ENCODE measurements at regions not wholly inside any gene's neighbourhood (a gene's known extent, or its start where the extent isn't known, plus 50 kb on each side); places are given as distances from the start of the nearest gene placed in this dataset.

GRCh38 chr1:80846966-80847365, 953.8 kb upstream of the ADGRL2 start:
- ATAC-seq (no peak), DNase-seq (ENCODE audit: low spot score in 2 of 2) (no peak)
- peaks cover under 1 to 6% of the 10 kb centered on the region in 2 donors for H3K9me3 Mint-ChIP-seq
- H3K36me3 Mint-ChIP-seq: no peaks in the 10 kb centered on the region
- H3K27ac Mint-ChIP-seq: no peak overlapping the region

DNA sequence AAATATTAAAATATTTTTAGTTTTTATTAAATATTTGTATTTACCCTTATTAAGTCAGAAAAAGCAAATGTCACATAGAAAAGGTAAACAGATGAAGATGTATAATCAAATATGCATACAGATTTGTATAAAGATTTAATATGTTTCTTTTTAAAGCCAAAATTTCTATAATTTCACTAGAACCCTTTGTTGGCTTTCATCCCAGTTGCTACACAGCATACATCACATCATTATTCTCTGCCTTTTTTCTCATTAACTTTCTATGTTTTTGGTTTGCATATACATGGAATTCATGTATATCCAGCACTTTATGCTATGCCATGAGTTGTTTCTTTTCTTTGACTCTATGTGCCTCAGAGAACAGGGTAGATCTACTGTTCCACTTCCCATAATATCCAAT, 957.9 kb upstream of the ADGRL2 start:
- H3K27ac Mint-ChIP-seq: no peak overlapping the region
- DNase-seq (ENCODE audit: low spot score in 2 of 2) (no peak), ATAC-seq (no peak)
- H3K36me3 Mint-ChIP-seq: no peaks in the 10 kb centered on the region
- peaks cover 22 to 24% of the 10 kb centered on the region in 2 donors for H3K9me3 Mint-ChIP-seq

DNA sequence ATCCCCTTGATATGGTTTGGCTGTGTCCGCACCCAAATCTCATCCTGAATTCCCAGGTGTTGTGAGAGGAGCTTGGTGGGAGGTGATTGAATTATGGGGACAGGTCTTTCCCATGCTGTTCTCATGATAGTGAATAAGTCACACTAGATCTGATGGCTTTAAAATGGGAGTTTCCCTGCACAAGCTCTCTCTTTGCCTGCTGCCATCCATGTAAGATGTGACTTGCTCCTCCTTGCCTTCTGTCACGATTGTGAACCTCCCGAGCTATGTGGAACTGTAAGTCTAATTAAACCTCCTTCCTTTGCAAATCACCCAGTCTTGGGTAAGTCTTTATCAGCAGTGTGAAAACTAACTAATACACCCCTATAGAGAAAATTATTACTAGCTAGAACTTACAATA, 959.5 kb upstream of the ADGRL2 start:
- H3K9me3 Mint-ChIP-seq: peaks cover 25 to 26% of the 10 kb centered on the region in 2 donors
- no peaks in the 10 kb centered on the region for H3K36me3 Mint-ChIP-seq
- H3K27ac Mint-ChIP-seq: no peak overlapping the region
- DNase-seq (ENCODE audit: low spot score in 2 of 2): no peak
- ATAC-seq: no peak

DNA sequence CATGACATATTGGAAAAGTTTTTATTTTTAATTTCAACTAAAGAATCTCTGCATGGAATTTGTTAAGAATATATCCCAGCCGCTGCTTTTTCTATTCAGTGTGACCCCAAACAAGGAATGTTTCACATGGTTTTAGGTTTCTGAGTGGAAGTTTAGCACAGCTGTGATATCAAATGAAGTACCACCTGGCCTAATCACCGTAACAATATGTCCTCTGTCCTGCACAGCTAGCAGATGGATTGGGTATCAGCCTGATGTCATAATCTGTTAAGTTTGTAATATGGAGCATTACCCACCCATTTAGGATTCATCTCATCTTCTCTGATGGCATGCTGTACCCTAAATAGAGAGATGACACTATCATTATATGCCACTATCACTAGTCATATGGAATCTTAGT, 963.7 kb upstream of the ADGRL2 start:
- H3K36me3 Mint-ChIP-seq: no peaks in the 10 kb centered on the region
- ATAC-seq (no peak), DNase-seq (ENCODE audit: low spot score in 2 of 2) (no peak)

DNA sequence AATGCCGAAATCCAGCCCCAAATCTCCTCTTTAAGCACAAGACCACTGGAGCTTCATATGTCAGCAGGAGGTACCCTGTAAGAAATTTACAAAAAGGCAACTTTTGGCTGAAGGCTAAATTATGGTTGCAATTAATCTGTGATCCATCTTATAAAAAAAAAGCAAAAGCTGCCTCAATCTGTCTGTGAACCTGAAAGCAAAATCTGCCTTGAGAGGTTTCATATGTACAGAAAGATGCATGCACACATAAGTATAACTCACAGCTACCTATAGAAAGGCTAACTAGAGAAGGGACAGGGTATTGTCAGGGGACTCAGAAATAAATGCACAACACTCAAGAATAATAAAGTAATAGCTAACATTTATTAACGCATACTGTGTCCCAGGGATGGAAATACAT, 964.2 kb upstream of the ADGRL2 start:
- Mint-ChIP-seq H3K36me3 (no peaks in the 10 kb centered on the region), H3K27ac (no peak overlapping the region), H3K9me3 (peaks cover 16 to 20% of the 10 kb centered on the region in 2 donors)
- DNase-seq (ENCODE audit: low spot score in 2 of 2) (no peak), ATAC-seq (no peak)

More for the DNA sequence above, 963.7 kb upstream of the ADGRL2 start:
- H3K27ac Mint-ChIP-seq: no peak overlapping the region
- H3K9me3 Mint-ChIP-seq: peaks cover 20 to 25% of the 10 kb centered on the region in 2 donors

- no peak overlapping the region for H3K27ac Mint-ChIP-seq
- ATAC-seq (no peak), DNase-seq (ENCODE audit: low spot score in 2 of 2) (no peak)
- H3K9me3 Mint-ChIP-seq: peaks cover 4 to 7% of the 10 kb centered on the region in 2 donors
- no peaks in the 10 kb centered on the region for H3K36me3 Mint-ChIP-seq
These were observed 973.1 kb upstream of the ADGRL2 start for GRCh38 chr1:80827666-80828065.

GRCh38 chr1:80825067-80825466, 975.7 kb upstream of the ADGRL2 start:
- H3K9me3 Mint-ChIP-seq: peaks cover 4 to 7% of the 10 kb centered on the region in 2 donors
- DNase-seq (ENCODE audit: low spot score in 2 of 2): no peak
- ATAC-seq: no peak
- no peaks in the 10 kb centered on the region for H3K36me3 Mint-ChIP-seq
- no peak overlapping the region for H3K27ac Mint-ChIP-seq

DNA sequence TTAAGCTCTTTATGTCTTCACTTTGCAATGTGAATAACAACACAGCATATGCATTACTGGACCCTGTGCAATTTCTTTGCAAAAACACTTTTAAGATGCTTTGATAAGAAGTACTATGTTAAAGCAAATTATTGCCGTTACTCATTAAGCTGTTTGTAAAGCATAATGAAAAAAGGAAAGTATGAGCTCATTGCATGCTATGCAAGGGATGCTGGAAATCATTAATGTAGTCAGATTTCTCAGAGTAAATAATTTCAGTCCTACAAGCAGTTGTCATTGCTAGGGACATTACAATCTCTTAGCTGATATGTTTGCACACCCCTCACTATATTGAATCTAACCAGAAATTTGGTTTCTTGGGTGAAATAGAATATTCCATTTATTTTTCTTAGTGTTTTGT, 982.5 kb upstream of the ADGRL2 start:
- no peak for ATAC-seq
- DNase-seq (ENCODE audit: low spot score in 2 of 2): no peak
- no peaks in the 10 kb centered on the region for H3K36me3 Mint-ChIP-seq
- H3K27ac Mint-ChIP-seq: no peak overlapping the region
- H3K9me3 Mint-ChIP-seq: peaks cover 3 to 6% of the 10 kb centered on the region in 2 donors

DNA sequence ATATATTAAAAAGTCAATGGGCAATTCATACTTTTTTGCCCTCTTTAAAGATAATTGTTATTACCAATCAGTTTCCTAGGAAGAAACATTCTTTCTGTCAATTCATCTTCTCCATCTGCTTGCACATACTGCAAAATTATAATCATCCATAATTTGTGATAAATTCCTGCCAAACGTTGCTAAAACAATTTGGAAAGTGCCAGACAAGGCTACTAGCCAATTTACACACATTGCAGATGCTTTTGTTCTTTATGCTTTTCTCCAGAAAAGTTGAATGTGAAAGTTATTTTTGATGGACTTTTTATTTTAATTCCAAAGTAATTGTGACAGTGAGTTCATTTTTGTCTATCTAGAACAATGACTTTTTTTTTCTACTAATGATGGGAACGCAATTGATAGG, 992.8 kb upstream of the ADGRL2 start:
- H3K9me3 Mint-ChIP-seq: peaks cover 11 to 28% of the 10 kb centered on the region in 2 donors
- no peak overlapping the region for H3K27ac Mint-ChIP-seq
- H3K36me3 Mint-ChIP-seq: no peaks in the 10 kb centered on the region
- ATAC-seq (no peak), DNase-seq (ENCODE audit: low spot score in 2 of 2) (no peak)

DNA sequence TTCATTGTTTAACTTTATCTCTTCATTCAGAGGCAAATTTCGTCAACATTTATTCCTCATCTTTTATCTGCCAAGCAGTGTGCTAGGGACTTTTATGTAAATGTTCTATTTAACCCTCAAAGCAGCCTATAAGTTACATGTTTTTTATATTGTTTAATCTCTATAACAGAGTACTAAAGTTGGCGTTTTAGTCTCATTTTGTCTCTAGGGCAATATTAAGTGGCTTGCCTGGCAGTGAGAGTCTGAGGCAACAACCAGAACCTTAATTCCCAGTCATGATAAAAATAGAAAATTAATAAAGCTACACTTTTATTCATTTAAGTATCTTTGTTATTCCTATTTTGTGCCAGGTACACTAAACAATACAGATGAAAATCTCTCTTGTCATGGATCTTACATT, 994.3 kb upstream of the ADGRL2 start:
- H3K9me3 Mint-ChIP-seq: peaks cover 11 to 27% of the 10 kb centered on the region in 2 donors
- DNase-seq (ENCODE audit: low spot score in 2 of 2) (no peak), ATAC-seq (no peak)
- no peak overlapping the region for H3K27ac Mint-ChIP-seq
- H3K36me3 Mint-ChIP-seq: no peaks in the 10 kb centered on the region

DNA sequence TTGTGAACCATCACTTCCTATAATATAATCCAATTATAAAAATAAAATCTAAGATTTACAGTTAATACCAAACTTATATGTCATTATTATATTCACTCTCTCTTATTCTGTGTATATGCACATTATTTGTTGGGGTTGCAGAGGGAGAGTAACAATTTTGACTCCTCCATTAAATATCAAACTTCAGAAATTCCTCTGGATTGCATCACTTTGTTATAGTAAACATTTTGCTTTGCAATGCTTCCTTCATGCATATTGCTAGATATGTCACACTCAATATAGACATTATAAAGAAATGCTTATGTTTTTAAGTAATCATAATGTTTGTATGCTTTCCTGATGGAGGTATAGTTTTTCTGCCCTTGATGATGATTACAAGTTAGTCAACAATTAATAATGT, 999.0 kb upstream of the ADGRL2 start:
- H3K36me3 Mint-ChIP-seq: no peaks in the 10 kb centered on the region
- DNase-seq (ENCODE audit: low spot score in 2 of 2) (no peak), ATAC-seq (no peak)
- H3K27ac Mint-ChIP-seq: no peak overlapping the region
- peaks cover under 1 to 10% of the 10 kb centered on the region in 2 donors for H3K9me3 Mint-ChIP-seq

GRCh38 chr1:80799457-80799856, 1001.3 kb upstream of the ADGRL2 start:
- no peaks in the 10 kb centered on the region for H3K36me3 Mint-ChIP-seq
- no peak for DNase-seq (ENCODE audit: low spot score in 2 of 2)
- ATAC-seq: no peak
- H3K27ac Mint-ChIP-seq: no peak overlapping the region
- H3K9me3 Mint-ChIP-seq: peaks cover 0 to 5% of the 10 kb centered on the region in 2 donors

DNA sequence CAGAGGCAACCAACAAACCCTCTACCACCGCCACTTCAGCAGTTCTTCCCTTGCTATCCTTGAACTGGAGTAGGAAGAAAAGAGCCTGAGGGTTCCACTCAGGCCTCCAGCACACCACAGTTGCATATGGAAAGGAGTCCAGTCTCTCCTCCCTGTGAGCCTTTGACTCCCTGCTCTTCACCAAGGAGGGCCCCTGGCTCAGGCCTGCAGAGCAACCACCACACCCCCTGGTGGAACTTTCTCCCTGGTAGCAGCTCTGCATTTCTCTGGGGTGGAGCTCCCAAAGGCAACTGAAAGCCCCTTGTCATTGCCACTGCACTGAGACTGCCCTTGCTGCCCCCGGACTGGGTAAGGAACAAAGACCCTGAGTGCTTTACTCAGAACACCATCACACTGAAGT, 1021.5 kb upstream of the ADGRL2 start:
- DNase-seq (ENCODE audit: low spot score in 2 of 2): no peak
- peaks cover 5 to 13% of the 10 kb centered on the region in 2 donors for H3K9me3 Mint-ChIP-seq
- H3K36me3 Mint-ChIP-seq: peaks cover 0 to 5% of the 10 kb centered on the region in 2 donors
- H3K27ac Mint-ChIP-seq: no peak overlapping the region
- no peak for ATAC-seq

- Mint-ChIP-seq H3K27ac (no peak overlapping the region), H3K36me3 (peaks cover 0 to 5% of the 10 kb centered on the region in 2 donors), H3K9me3 (peaks cover 4 to 13% of the 10 kb centered on the region in 2 donors)
- DNase-seq (ENCODE audit: low spot score in 2 of 2): no peak
- no peak for ATAC-seq
These were observed 1022.5 kb upstream of the ADGRL2 start for GRCh38 chr1:80778094-80778840.

DNA sequence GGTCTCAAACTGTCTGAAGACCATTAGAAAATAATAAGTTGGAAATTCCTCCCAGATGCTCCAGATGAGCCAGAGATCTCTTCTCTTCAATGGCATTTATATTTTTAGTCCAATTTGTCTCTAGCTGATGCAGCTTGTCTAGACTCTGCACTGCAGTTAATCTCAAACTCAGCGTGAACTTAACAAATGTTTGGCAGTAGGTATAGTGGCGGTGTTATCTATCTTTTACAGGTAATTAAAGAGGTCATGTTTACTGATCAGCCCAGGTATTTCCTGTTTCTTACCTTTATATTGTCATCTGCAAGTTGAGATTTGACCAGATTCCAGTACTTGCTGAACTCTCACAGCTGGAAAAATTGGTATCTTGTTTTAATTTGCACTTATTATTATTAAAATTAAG, 1024.5 kb upstream of the ADGRL2 start:
- H3K27ac Mint-ChIP-seq: no peak overlapping the region
- no peak for DNase-seq (ENCODE audit: low spot score in 2 of 2)
- H3K9me3 Mint-ChIP-seq: peaks cover 0 to 6% of the 10 kb centered on the region in 2 donors
- H3K36me3 Mint-ChIP-seq: peaks cover 0 to 5% of the 10 kb centered on the region in 2 donors
- ATAC-seq: no peak

DNA sequence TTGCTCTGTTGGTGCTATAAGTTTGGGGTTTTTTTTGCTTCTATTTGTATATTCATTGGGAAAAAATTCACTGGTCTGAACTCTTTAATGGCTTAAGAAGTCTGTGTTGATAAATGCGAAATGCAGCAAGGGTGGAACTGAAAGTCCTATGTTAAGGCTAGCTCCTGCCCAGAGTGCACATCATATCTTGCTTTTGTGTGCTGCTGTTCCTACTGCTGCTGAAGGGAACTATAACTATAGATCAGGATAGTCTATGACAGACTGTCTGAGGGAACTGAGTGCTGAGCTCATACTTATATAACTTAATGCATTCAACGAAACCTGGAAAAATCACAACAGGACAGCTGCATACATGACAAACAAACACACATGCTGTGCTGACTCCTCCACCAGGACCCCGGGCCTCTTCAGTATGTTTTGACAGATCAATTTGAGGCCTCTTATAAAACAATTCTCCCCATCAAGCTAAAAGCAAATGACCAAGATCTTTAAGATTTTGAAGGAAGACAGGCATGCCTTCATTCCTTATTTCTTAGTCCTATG, 1031.5 kb upstream of the ADGRL2 start:
- no peak for ATAC-seq
- Mint-ChIP-seq H3K9me3 (peaks cover 0 to 8% of the 10 kb centered on the region in 2 donors), H3K36me3 (no peaks in the 10 kb centered on the region), H3K27ac (no peak overlapping the region)
- no peak for DNase-seq (ENCODE audit: low spot score in 2 of 2)

DNA sequence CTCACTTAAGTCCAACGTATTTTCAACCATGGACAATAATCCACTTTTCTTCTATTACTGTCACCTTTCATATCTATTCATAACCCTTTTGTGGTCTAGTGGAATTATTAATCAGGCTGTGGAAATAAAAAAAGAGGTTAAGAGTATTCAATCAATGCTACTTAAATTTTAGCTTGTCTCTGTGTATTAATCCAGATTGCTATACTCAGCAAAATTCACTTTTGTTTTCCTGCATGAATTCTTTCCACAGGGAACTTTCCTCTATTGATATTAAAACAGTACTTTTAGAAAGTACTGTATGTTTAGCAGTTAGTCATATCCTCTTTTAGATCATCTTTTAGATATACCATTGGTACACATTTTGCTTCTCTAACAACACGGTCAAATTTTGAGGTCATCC, 1033.0 kb upstream of the ADGRL2 start:
- peaks cover 0 to 10% of the 10 kb centered on the region in 2 donors for H3K9me3 Mint-ChIP-seq
- no peak overlapping the region for H3K27ac Mint-ChIP-seq
- ATAC-seq: no peak
- DNase-seq (ENCODE audit: low spot score in 2 of 2): no peak
- H3K36me3 Mint-ChIP-seq: no peaks in the 10 kb centered on the region

GRCh38 chr1:80759354-80759753, 1041.4 kb upstream of the ADGRL2 start:
- Mint-ChIP-seq H3K27ac (no peak overlapping the region), H3K9me3 (peaks cover 4 to 14% of the 10 kb centered on the region in 2 donors), H3K36me3 (no peaks in the 10 kb centered on the region)
- no peak for DNase-seq (ENCODE audit: low spot score in 2 of 2)
- ATAC-seq: no peak

Data from activated naive CD4-positive, alpha-beta T cell treated with anti-CD3 and anti-CD28 coated beads, Interleukin-2, amount 50 U/mL, for 72 hours (primary cell).